SU-DHL-6 (cell line): ENCODE measurements at regions not wholly inside any gene's neighbourhood (a gene's known extent, or its start where the extent isn't known, plus 50 kb on each side); places are given as distances from the start of the nearest gene placed in this dataset.

Source experiments
- EZH2phosphoT487 ChIP-seq: fragments of 200-600 bp; sonication (generic), shearing (Covaris generic); conservative IDR thresholded peaks from 2 replicates; pipeline ENCODE4 v1.6.1; 2018; ENCODE audit warnings: mild to moderate bottlenecking, antibody characterized with exemption, low read length, moderate library complexity, mixed read lengths
- TF ChIP-seq, protein P1 (sequence below): fragments of 200-600 bp; sonication (generic); IDR thresholded peaks from one replicate; pipeline ENCODE4 v1.5.1; 2017; ENCODE audit warnings: antibody characterized with exemption, mild to moderate bottlenecking, low read length, moderate library complexity; ENCODE audit not compliant: insufficient read depth, poor library complexity, severe bottlenecking

DNA sequence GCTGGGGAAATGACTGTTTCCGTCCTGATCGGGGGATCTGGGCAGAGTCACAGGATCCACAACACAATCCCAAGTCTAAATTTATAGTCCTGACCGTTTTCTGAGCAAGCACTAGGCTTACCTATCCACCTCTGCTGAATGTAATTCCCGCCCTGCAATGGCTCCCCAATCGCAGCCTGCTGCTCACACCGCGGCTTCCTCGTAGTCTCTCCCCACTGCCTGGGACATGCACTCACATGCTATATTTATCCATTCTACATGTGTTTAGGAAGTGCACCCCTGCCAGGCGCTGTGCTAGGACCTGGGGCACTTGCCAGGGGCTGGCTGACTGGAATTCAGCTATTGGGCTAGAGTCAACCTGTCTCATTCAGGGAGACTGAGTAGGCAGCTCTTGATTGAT is 246.6 kb upstream of the CSF3R start:
- TF ChIP-seq, protein P1, sequence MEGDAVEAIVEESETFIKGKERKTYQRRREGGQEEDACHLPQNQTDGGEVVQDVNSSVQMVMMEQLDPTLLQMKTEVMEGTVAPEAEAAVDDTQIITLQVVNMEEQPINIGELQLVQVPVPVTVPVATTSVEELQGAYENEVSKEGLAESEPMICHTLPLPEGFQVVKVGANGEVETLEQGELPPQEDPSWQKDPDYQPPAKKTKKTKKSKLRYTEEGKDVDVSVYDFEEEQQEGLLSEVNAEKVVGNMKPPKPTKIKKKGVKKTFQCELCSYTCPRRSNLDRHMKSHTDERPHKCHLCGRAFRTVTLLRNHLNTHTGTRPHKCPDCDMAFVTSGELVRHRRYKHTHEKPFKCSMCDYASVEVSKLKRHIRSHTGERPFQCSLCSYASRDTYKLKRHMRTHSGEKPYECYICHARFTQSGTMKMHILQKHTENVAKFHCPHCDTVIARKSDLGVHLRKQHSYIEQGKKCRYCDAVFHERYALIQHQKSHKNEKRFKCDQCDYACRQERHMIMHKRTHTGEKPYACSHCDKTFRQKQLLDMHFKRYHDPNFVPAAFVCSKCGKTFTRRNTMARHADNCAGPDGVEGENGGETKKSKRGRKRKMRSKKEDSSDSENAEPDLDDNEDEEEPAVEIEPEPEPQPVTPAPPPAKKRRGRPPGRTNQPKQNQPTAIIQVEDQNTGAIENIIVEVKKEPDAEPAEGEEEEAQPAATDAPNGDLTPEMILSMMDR, result no peak
- no peak for TF ChIP-seq EZH2phosphoT487
